Muscle of back (tissue), 3 donors: ENCODE measurements at regions not wholly inside any gene's neighbourhood (a gene's known extent, or its start where the extent isn't known, plus 50 kb on each side); places are given as distances from the start of the nearest gene placed in this dataset.
"Not testable (repeated sequence)": the region's sequence is repeated elsewhere in the genome, so short reads cannot be mapped to it uniquely, and the experiment has no call there.

ENCODE experiments used
- DNase-seq, 3 donors: peaks; one replicate each; pipeline versions ENCODE4 v3.0.0 to v3.0.0-alpha.2; 2013

- not testable (repeated sequence) for DNase-seq
These were observed 1802.9 kb upstream of the PCDH20 start for GRCh38 chr13:63218596-63218995.

DNA sequence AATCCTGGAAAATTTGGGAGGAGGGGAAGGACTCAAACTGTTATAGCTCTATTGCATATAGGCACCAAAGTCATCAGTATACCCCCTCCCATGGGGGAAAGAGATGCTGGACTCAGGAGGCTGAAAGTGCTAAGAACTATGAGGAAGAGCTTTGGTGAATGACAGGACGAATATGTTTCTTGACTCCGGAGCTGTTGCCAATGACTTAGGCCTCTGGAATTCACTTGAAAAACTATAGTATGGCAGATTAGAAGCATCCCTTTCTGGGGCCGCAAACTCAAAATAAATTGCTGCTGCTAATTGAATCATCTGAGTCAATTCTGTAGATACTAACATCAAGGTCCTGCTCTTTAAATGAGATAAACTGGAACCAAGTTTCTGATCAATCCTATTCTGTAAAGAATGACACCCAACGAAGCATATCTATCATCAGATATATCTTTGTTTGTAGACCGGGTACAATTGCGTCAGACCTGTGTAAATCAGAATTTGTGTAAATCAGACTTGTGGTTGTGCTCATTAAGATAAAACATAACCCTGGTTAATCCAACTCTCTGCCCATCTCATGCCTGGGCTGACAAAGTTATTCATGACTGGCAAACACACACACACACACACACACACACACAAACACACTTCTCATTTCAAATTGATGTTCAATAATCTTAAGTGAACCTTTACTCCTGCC, 1793.8 kb upstream of the PCDH20 start:
- DNase-seq, result no peak

GRCh38 chr13:63208826-63209225, 1793.2 kb upstream of the PCDH20 start:
- no peak for DNase-seq

DNA sequence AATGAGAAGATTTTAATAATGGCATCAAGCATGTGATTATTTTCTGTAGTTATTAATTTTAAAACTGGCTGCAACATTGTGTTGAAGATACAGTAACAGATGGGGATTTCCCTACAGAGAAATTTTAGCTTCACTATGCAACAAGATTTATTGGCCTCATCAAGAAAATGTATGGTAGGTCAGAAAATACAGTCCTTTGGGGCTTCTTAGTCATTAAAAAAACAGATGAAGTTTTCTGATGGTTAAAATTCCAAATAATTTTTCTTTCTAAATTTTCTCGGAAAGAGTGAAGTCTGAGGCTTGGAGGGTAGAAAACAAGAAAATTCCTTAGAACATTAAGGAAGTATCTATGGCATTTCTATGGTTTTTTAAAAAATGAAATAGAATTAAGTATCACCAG, 1790.8 kb upstream of the PCDH20 start:
- peak in 1 of 3 donors; percentile 21 for DNase-seq

DNA sequence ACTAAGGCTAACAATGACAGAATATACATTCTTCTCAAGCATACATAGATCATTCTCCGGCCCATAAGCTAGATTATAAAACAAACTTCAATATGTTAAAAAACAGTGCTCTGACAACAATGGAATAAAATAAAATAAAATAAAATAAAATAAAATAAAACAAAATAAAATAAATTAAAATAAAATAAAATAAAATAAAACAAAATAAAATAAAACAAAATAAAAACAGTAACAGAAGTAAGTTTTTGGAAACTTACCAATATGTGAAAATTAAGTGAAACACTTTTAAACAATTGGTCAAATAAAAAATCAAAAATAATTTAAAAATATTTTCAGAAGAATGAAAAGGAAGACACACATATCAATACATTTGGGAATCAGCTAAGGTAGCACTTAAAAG, 1785.8 kb upstream of the PCDH20 start:
- no peak for DNase-seq

DNA sequence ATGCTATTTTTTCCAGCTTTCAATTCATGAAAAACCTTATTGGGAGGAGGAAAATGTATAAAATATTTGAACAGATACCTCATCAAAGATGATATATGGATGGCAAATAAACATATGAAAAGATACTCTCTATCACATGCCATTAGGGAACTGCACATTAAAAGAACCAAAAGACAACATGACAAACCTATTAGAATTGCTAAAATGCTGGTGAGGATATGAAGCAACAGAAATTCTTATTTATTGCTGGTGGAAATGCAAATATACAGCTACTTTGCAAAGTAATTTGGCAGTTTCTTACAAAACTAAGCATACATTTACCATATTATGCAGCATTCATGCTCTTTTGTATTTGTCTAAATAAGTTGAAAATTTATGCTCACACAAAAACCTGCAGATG, 1783.9 kb upstream of the PCDH20 start:
- no peak for DNase-seq

DNA sequence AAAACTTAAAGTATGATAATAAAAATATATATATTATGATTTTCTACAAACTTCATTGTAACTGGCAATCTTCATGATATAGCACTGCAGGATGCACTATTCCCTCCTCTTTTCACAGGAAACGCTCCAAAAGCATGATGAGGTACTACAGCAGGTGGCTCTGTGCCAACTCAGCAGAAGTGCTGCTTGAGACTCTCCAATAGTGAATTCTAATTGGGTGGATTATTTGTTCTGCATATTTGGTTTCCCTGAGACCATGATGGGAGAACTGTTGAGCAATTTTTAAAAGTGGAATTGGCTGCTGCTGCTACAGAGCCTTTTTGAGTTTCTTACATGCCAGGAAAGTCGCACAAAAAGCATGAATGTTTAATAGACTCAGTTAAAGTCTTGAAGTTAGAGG, 1782.4 kb upstream of the PCDH20 start:
- DNase-seq, result peak; percentile 30 to 69 (median 47)

DNA sequence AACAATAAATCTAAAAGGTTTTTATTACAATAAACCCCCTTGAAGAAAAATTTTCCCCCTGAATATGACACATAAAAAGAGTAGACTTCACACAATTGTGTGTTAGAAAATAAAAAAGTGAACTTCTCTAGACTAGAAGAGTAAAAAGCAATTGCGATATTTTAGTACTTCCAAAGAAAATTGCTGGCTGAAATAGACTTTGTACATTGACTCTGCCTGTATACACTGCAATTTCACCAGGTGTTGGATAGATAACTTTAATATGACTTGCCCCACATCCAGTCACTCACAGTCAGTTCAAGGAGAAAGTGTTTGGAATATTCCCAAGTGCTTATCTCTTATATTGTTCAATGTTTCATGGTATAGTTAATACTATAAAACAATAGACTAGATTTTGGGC, 1780.1 kb upstream of the PCDH20 start:
- DNase-seq, result no peak

DNA sequence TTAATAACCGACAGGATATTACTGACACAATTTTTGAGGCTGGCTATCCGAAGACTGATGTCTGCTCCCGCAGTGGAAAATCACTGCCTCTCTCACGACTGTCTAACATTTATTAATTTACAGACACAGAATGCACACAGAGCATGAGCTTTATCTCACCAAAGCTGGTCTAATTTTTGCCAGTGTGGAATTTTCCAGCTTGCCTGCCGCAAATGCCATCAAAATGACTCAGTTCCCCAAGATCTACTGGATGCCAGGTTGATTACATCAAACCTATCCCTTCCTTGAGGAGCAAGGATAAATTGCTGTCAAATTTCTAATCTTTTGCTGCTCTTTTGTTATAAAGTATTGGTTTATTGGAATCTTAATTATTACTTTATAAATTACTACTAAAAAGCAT, 1775.1 kb upstream of the PCDH20 start:
- DNase-seq, result no peak

DNA sequence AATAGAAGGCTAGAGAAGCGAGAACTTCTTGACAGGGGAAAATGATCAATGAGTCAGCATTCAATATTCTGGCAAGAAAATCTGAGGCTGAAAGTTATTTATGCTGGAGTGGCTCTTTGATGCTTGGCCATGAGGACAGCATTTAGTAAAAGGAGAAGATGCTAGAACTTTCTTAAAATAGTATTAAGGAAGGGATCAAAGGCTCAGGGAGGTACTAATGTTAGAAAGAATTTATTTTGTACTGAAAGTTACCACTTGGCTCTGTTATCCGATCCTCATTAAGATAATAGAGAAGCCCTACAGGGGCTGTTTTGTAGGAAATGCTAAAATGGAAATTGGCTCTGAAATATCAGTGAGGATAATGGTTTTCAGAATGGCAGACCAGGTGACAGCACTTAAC, 1774.6 kb upstream of the PCDH20 start:
- no peak for DNase-seq

GRCh38 chr13:63189712-63190111, 1774.1 kb upstream of the PCDH20 start:
- no peak for DNase-seq

DNA sequence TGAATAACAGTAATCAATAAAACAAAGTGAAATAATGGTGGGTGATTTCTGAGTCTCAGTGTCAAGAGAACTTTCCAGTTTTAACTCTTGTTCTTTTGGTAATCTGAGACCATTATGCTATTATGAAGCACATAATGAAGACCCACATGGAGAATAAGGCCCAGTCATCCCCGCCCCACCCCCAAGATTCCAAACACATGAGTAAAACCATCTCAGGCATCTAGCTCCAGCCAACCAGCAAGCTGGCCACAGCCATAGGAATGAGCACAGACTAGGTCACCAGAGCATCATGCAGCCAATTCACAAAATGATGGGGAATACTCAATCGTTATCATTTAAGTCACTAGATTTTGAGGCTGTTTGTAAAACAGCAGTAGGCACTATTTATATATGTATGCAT, 1769.0 kb upstream of the PCDH20 start:
- DNase-seq, result peak in 1 of 3 donors; percentile 82

GRCh38 chr13:63175536-63175935, 1759.9 kb upstream of the PCDH20 start:
- no peak for DNase-seq

DNA sequence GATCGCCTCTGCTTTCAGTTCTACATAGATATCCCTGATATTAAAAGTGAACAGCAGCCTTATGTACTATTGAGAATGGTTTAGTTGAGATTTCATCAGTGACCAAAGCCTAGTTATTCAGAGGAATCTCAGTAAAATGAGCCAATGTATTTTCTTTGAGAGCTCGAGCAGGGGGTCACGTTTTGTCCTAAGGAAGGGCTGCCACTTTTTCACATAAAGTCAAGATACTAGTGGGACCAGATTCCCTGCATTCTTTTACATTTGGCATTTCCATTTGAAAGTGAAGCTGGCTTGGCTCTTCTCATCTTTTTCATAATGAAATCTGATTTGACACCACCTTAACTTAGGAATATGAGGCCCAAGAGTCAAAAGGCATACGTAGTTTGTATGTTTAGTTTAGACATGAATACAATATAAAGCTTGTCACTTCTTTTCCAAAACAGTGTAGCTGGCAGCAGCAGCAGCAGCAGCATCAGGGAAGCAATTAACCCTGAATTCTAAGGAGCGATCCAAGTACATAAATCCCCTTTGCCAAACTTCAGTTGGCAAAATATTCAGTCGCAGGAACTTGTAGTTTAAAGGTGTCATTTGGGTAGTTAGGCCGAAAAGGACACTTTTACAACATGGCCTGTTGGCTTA, 1752.2 kb upstream of the PCDH20 start:
- peak in 1 of 3 donors; percentile 4 for DNase-seq

DNA sequence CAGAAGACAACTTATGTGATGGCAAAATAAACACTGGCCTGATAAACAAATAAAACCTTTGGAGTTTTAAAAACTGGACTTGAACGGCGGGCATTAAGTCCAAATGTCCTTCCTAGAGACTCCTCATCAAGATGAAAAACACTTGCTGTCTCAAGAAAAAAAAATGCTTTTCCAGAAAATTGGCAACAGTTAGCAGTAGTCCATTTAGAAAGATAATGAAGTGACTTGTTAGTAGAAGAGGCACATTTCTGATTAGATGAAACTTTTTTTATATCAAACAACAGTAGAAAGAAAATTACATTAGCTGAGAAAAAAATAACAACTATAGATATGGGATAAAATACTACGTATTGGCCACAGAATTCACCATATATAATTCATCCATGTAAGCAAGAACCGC, 1750.7 kb upstream of the PCDH20 start:
- no peak for DNase-seq

- no peak for DNase-seq
These were observed 1748.3 kb upstream of the PCDH20 start for GRCh38 chr13:63163903-63164302.

- peak in 2 of 3 donors; percentile 8 to 19 for DNase-seq
These were observed 1745.6 kb upstream of the PCDH20 start for GRCh38 chr13:63161219-63161618.

DNA sequence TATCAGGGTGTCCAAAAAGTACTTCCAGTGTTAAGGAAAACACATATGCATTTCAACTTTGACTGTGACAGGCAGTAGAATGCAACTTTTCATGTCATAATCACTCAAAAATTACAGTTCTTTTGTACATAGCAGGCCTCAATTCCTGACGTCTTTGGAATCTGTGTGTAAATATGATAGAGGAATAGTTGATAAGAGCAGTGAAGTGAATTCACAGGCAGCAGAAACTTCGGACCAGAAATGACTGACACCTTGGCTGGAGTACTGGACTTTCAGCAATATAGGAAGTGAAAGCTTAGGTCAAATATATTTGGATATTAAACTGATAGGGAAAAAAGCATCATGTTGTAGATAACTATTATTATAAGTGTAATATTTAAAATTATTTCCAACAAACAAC, 1741.2 kb upstream of the PCDH20 start:
- no peak for DNase-seq

- no peak for DNase-seq
These were observed 1733.7 kb upstream of the PCDH20 start for GRCh38 chr13:63149375-63149774.

DNA sequence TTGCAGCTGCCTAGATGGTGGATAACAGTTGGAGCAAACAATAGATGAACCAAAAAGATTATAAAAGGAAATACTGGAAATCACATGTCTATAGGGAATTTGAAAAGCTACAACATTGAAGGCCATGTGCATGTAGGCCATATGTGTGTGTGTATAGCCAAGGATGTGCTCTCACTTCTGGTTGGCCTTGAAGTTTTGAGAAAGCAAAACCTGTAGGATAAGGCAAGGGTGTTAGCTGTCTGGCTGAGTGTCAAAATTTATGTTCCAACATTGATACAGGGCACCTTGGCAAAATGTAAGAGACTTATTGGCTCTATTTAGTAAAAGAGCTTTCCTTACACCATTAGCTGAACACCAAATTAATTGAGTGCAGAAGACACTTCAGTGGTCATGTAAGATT, 1723.6 kb upstream of the PCDH20 start:
- no peak for DNase-seq

DNA sequence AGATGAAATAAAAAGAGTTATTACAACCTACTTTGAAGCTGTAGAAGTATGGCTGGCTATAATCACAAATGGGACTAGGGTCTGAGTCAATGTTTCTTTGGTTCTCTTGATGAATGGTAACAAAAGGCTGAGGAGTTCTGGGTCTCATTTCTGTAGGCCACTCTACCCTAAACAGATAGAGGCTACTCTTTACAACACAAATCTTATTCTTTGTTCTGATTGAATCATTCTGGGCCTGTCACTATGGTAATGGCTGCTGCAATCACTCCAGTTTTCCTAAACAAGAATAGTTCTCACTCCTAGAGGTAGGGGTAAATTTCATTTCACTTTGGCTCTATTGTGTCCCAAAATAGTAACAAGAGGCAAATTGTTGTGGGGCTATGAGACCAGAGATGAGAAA, 1714.3 kb upstream of the PCDH20 start:
- DNase-seq, result no peak

GRCh38 chr13:63128716-63129115, 1713.1 kb upstream of the PCDH20 start:
- peak in 1 of 3 donors; percentile 15 for DNase-seq

DNA sequence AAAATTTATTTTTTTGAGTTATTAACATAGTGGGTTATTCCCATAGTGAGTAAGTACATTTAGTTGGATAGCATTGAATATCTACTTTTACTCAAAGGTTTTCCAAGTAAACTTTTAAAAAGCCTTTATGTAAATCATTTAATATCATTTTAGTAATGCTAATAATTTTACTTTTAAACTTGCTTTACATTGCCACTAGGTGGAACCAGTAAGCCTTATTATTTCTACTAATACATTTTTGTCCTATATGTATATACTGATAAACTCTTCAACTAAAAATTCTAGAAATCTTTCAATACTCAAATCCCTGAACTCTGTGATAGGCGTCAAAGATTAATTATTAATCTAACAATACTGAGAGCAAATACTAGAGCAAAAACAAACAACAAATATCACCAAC, 1709.2 kb upstream of the PCDH20 start:
- peak; percentile 17 to 42 (median 23) for DNase-seq

DNA sequence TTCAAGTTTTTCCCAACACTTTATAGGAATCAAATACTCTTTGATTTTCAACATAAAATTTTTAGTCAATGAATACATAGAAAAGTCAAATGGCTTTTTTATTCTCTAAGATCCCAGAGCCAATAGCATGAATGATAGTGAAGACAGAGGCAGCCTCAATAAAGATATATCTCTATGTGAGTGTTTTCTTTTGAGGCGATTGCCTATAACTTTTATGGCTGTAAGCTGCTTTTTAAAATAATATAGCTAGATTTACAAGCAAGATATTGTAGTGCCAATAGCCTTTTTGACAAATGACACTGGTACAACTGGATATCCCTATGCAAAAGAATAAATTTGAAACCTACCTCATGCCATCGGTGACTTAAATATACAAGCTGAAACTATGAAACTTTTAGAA, 1705.2 kb upstream of the PCDH20 start:
- DNase-seq, result no peak
